Frontal cortex (tissue), 3 donors: ENCODE measurements at regions not wholly inside any gene's neighbourhood (a gene's known extent, or its start where the extent isn't known, plus 50 kb on each side); places are given as distances from the start of the nearest gene placed in this dataset.

Source experiments
- DNase-seq, 2 donors: peaks; one replicate each; pipeline ENCODE4 v3.0.0; 2012; ENCODE audit warnings: low spot score in 2 of 2
- FAIRE-seq: peaks from 2 replicates; lab custom pipeline; 2012; peaks lifted over from hg19 to GRCh38; lab: Jason Lieb, UNC
- donor health status: control.
- donor health status: control.
- donor health status: control.

GRCh38 chr17:79179334-79179733 is 104.7 kb downstream of the ENGASE start:
- FAIRE-seq (no peak), DNase-seq (no peak)

DNA sequence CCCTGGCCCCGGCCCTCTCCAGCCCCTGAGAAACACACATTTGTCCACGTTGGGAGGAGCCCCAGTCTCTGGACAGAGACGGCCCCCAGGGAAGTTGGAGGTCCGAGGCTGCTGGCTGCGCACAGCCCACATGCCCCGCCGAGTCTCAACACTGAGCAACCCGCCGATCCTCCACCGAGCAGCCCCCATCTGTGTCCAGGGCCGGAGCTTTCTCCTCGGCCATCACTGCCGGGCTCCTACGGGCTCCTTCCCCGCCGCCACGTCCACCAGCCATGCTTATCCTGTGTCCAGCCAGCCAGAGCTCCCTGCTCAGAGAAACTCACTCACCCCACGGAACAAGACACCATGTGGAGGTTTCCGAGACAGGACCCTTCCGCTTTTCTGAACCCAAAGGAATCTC is 103.3 kb downstream of the ENGASE start:
- no peak for FAIRE-seq
- no peak for DNase-seq

DNA sequence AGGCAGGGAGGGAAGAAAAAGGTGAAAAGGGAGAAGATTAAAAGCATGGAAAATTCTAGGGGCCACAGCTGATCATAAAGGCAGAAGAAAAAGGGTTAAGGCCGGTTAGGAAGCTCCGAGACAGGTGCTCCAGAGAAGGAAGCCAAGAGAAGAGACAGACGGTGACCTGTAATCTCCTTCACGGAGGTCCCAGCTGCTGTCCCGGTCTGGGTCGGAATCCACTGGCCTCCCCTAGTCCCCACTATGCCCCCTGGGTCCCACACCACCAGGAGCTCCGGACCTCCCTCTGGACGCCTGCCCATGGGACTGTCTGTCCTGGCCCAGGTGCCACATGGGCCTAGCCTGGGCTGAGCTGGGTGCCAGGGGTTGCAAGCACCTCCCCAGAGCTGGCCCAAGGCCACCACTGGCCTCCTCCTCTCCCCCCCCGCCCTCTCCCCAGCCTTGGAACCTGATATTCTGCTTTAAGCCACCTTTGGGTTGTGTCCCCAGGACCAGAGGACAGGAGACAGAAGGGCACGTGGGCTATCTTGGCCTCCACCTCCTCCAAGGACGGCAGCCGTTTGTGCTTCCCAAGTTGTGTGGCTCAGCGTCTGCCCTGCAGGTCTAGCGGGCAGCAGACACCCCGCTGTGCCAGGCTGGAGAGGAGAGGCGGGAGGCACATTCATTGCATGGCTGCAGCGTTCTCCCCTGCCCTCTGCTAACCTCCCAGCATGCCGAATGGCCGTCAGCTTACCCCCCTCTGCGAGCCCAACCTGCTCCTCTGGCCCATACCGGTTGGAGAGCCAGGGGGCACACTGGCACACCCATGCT is 102.4 kb downstream of the ENGASE start:
- DNase-seq (no peak), FAIRE-seq (no peak)

DNA sequence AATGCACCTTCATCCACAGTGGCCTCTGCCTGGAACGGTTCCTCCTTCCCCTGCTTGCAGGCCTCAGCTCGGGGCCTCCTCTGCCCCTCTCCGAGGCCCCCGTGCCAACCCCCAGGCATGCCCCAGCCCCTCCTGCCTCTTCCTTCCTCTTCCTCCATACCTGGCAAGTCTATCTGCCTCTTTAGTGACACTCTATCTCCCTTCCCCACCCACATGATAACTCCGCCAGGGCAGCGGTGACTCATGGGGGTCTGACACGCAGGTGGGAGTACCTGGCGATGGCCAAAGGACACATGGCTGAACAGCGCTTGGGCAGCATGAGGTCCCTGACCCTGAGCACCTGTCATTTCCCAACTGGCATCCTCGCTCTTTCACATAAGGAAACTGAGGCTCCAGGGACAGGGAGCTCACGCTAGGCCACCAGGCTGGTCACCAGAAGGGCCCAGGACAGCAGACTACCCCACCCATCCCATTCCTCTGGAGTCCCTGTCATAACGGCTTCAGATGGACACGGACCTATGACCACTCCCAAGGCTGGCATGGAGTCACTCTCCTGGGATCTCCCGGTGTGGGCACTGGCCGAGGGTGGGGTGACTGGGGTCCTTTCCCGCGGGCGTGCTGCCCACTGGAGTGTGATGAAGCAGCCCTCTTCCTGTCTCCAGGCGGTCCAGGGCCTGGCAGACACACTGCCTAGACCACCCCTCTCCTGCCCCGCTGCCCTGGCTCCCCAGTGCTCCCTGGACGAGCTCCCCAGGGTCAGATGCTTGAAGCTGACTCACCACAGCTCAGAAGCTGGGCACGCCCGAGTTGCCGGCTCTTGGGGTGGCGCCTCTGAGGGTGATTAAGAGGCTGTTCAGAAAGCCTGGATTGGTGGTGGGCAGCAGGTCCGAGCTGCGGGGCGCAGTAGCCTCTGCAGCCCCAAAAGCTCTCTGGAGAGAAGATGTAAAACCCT is 100.6 kb downstream of the ENGASE start:
- no peak for DNase-seq
- no peak for FAIRE-seq

DNA sequence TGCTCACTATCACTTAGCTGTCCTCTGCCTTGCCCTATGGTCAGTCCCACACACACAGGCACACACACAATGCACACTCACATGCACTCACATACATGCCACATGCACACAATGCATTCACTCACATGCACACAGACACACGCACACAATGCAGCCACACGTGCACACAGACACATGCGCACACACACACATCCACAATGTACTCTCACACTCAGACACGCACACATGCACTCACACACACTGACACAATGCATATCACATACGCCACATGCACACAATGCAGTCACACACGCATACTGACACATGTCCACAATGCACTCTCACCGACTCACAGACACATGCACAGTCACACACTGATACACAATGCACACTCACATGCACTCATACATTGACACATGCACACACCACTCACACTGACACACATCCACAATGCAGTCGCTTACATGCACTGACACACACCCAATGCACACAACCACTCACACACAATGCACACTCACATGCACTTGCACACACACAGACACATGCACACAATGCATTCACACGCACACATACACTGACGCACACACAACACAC is 99.7 kb downstream of the ENGASE start:
- FAIRE-seq (no peak), DNase-seq (no peak)

DNA sequence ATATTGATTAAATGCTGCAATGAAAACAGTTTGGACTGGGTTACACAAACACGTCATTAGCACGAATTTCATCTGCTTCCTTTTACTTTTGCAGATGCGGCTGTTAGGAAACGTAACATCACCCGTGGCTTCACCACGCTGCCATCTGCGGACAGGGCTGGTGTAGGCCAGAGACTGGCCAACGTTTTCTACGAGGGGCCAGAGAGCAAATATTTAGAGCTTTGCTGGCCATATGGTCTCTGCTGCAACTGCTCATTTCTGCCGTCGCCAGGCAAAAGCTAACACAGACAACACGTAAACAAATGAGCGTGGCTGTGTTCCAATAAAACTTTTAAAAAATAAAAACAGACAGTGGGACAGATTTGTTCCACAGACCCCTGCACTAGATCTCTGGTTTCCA is 96.6 kb downstream of the ENGASE start:
- FAIRE-seq (no peak), DNase-seq (no peak)

- no peak for FAIRE-seq
- no peak for DNase-seq
These were observed 95.2 kb downstream of the ENGASE start for GRCh38 chr17:79169861-79170260.

DNA sequence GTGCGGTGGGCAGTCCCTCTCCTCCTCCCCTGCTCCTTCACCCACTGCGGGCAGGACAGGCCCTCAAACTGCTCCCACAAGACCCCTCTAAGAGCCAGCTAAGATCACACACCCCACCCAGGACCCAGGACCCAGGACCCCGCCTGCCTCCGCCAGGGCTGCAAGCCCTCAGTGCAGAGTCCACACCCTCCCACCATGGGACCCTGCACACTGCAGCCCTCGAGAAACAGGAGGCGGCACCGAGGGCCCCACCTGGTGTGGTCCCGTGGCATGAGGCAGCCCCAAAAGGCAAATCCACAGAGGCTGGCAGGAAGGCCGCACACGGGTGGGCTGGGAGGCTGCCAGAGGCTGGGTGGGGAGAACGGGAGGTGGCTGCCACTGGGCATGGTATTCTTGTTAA is 94.7 kb downstream of the ENGASE start:
- FAIRE-seq (no peak), DNase-seq (no peak)

DNA sequence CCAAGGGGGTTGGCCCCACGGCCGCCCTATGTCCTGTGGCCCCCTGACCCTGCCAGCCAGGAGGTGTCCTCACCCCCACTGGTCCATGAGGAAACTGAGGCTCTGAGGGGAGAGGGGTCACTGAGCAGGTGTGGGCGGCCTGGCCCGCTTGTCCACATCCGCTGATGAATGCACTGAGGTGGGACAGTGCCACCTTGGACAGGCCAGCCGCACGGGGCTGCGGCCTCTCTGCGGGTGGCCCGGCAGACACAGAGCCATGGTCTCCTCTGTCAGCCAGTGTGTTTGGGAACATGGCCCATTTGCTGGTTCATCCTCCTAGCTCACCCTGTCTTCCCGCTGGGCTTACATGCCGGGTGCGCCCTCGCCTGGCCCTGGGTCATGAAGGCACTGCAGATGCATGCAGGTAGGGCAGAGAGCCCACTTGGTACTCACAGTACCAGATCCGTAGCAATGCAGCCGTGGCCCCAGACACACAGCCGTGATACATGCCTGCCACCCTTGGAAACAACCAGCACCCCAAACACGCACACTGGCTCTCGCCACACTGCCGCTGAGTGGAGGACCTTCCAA is 93.9 kb downstream of the ENGASE start:
- no peak for DNase-seq

GRCh38 chr17:79167486-79167885 is 92.9 kb downstream of the ENGASE start:
- no peak for FAIRE-seq
- no peak for DNase-seq

More for the DNA sequence above, 93.9 kb downstream of the ENGASE start:
- FAIRE-seq: no peak

GRCh38 chr17:79165756-79166473 is 91.3 kb downstream of the ENGASE start:
- FAIRE-seq: no peak
- DNase-seq: no peak

- DNase-seq: no peak
- FAIRE-seq: no peak
These were observed 90.5 kb downstream of the ENGASE start for GRCh38 chr17:79164913-79165695.

DNA sequence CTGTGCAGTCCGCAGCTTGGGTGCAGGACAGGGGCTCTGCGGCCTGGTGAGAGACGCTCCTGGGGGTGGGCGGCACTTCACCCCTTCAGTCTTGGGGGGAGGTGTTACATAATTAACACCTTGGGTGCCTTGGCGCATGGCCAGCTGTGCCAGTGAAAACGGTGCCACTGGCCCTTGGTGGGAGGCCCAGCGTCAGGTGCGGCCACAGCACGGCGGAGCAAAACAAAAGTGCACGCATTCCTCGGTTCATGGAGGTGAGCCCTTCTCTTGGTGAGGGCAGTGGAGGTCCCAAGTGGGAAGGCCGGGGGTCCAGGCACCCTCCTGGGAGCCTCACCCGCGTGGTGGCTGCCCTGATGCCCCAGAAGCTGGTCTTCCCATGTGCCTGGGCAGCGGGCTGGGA is 89.8 kb downstream of the ENGASE start:
- DNase-seq (no peak), FAIRE-seq (no peak)

GRCh38 chr17:79163071-79163470 is 88.4 kb downstream of the ENGASE start:
- FAIRE-seq: no peak

DNA sequence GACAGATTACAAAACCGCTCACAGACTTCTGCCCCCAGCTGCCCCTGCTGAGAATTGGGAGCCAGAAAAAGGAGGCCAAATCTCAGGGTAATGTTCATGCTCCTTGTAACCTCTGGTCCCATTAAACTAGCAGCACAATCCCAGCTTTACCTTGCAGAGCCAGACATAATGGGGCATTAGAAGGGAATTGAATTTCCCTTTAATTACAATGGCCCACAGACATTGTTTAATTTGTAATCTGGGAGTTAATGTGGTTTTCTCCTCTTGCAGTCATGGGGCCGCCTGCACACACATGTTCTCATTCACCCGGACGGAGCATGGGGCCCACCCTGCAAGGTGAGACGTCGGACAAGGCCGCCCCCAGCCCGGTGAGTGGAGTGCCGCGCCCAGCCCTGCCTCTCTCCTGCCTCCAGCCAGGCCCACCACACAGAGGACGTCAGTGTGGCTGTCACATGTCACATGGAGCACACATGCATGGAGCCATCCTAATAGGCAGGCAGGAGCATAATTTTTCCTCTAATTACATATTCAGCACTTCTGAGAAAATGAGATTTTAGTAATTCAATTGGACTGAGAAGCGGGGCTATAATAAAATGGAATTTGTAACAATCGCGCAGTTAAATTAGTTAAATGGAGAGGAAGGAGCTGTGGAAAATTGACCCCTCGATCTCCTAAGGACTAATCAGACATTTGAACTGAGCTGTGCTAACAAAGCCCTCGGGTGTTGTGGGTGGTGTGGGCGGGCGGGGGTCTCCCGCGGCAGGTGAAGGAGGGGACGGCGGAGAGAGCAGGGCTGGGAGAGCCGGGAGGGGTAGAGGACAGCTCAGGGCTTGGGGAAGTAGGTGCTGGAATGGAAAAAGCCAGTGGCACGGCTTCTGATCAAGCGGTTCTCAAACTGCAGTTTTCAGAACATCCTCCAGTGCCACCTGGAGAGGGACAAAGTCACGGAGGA is 87.7 kb downstream of the ENGASE start:
- DNase-seq: no peak
- FAIRE-seq: no peak

More at GRCh38 chr17:79163071-79163470, 88.4 kb downstream of the ENGASE start:
- DNase-seq: no peak

- no peak for FAIRE-seq
- DNase-seq: no peak
These were observed 86.5 kb downstream of the ENGASE start for GRCh38 chr17:79160980-79161636.

GRCh38 chr17:79159926-79160325 is 85.3 kb downstream of the ENGASE start:
- no peak for DNase-seq
- FAIRE-seq: no peak
